ENCODE measurements at regions not wholly inside any gene's neighbourhood (a gene's known extent, or its start where the extent isn't known, plus 50 kb on each side); places are given as distances from the start of the nearest gene placed in this dataset.
A peak's percentile ranks its signal among the peaks of the same experiment; 100 is the strongest.

GRCh38 chr6:93621442-93621841, 202.1 kb upstream of the EPHA7 start:
- DNase-seq: no peak

- peak; percentile 33 for DNase-seq
Observed at GRCh38 chr6:93604951-93605350, 185.6 kb upstream of the EPHA7 start.

- no peak for DNase-seq
Observed at GRCh38 chr6:93592417-93592816, 173.1 kb upstream of the EPHA7 start.

- DNase-seq: no peak
Observed at GRCh38 chr6:93586306-93586705, 166.9 kb upstream of the EPHA7 start.

GRCh38 chr6:93584300-93584699, 164.9 kb upstream of the EPHA7 start:
- no peak for DNase-seq

GRCh38 chr6:93581371-93581770, 162.0 kb upstream of the EPHA7 start:
- DNase-seq: no peak

- no peak for DNase-seq
Observed at GRCh38 chr6:93580446-93580845, 161.1 kb upstream of the EPHA7 start.

- DNase-seq: no peak
Observed at GRCh38 chr6:93575495-93576267, 156.3 kb upstream of the EPHA7 start.

- no peak for DNase-seq
Observed at GRCh38 chr6:93574299-93574698, 154.9 kb upstream of the EPHA7 start.

GRCh38 chr6:93571346-93571745, 152.0 kb upstream of the EPHA7 start:
- DNase-seq: no peak

- DNase-seq: no peak
Observed at GRCh38 chr6:93568169-93568568, 148.8 kb upstream of the EPHA7 start.

GRCh38 chr6:93567164-93567563, 147.8 kb upstream of the EPHA7 start:
- no peak for DNase-seq

- no peak for DNase-seq
Observed at GRCh38 chr6:93566285-93566684, 146.9 kb upstream of the EPHA7 start.

- no peak for DNase-seq
Observed at GRCh38 chr6:93562582-93562981, 143.2 kb upstream of the EPHA7 start.

- no peak for DNase-seq
Observed at GRCh38 chr6:93555292-93555691, 135.9 kb upstream of the EPHA7 start.

GRCh38 chr6:93554018-93554417, 134.7 kb upstream of the EPHA7 start:
- no peak for DNase-seq

- no peak for DNase-seq
Observed at GRCh38 chr6:93550551-93551276, 131.4 kb upstream of the EPHA7 start.

- no peak for DNase-seq
Observed at GRCh38 chr6:93549868-93550267, 130.5 kb upstream of the EPHA7 start.

- DNase-seq: no peak
Observed at GRCh38 chr6:93524671-93525451, 105.5 kb upstream of the EPHA7 start.

- DNase-seq: no peak
Observed at GRCh38 chr6:93523365-93523764, 104.0 kb upstream of the EPHA7 start.

GRCh38 chr6:93516441-93516840, 97.1 kb upstream of the EPHA7 start:
- no peak for DNase-seq

- DNase-seq: no peak
Observed at GRCh38 chr6:93515736-93516135, 96.4 kb upstream of the EPHA7 start.

- DNase-seq: no peak
Observed at GRCh38 chr6:93498713-93499112, 79.4 kb upstream of the EPHA7 start.

- DNase-seq: no peak
Observed at GRCh38 chr6:93496548-93496947, 77.2 kb upstream of the EPHA7 start.

Measured in retina (tissue), 1 donor.